ENCODE measurements at regions not wholly inside any gene's neighbourhood (a gene's known extent, or its start where the extent isn't known, plus 50 kb on each side); places are given as distances from the start of the nearest gene placed in this dataset.

DNA sequence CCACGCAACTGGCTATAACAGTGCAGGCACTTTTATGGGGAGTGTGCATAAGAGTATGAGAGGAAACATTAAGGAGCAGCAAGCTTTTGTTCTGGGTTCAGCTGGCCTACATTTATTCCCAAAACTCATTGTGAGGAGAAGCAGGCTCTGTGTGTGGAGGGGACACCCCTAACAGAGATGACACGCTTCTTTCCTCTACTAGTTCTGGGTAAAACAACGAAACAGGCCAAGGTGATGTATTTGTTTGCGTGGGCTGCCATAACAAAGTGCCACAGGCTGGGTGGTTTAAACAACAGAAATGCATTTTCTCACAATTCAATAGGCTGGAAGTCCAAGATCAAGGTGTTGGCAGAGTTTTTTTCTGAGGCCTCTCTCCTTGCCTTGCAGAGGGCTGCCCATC lies 488.6 kb downstream of the MID1IP1 start:
- Histone ChIP-seq H2BK5ac (ENCODE audit: insufficient read length, low read length) (no peak overlapping the region), H3K4ac (ENCODE audit: low read depth, low read length) (no peak overlapping the region), H3K4me1 (ENCODE audit: insufficient read depth, low read length) (no peaks in the 10 kb centered on the region), H3K23ac (ENCODE audit: insufficient read length, low read depth, low read length) (no peak overlapping the region), H3K27me3 (ENCODE audit: insufficient read depth, low read length) (no peaks in the 10 kb centered on the region), H3K56ac (ENCODE audit: insufficient read length, low read depth, low read length) (no peak overlapping the region), H4K91ac (ENCODE audit: insufficient read length, low read depth, low read length) (no peak overlapping the region), H3K4me2 (ENCODE audit: insufficient read depth, insufficient read length, low read length) (no peak overlapping the region), H2BK20ac (ENCODE audit: low read depth, low read length, poor library complexity, severe bottlenecking) (no peak overlapping the region), H3K79me1 (ENCODE audit: insufficient read depth, low read depth, low read length, poor library complexity, severe bottlenecking) (no peaks in the 10 kb centered on the region), H2BK15ac (ENCODE audit: low read depth, low read length) (no peak overlapping the region), H4K5ac (ENCODE audit: insufficient read length, low read depth, low read length) (no peak overlapping the region), H2AFZ (ENCODE audit: low read length) (no peak overlapping the region), H3K9ac (ENCODE audit: extremely low read depth, insufficient read length, low read length) (no peak overlapping the region), H2BK120ac (ENCODE audit: low read depth, low read length, poor library complexity, severe bottlenecking) (no peak overlapping the region), H3K79me2 (ENCODE audit: insufficient read depth, low read length) (no peaks in the 10 kb centered on the region), H4K8ac (replicated peaks; ENCODE audit: insufficient read length, low read depth, low read length) (no peak overlapping the region), H3K18ac (ENCODE audit: insufficient read length, low read depth, low read length) (no peak overlapping the region), H3K9me3 (ENCODE audit: control insufficient read depth, low read depth, low read length) (no peaks in the 10 kb centered on the region), H3K27ac (ENCODE audit: insufficient read length, low read depth, low read length) (no peak overlapping the region), H2AK5ac (ENCODE audit: insufficient read length, low read length) (no peak overlapping the region), H3K14ac (ENCODE audit: insufficient read depth, low read length) (no peak overlapping the region), H2BK12ac (ENCODE audit: insufficient read length, low read depth, low read length) (no peak overlapping the region), H3K23me2 (ENCODE audit: insufficient read length, low read depth, low read length, poor library complexity, severe bottlenecking) (no peaks in the 10 kb centered on the region), H4K20me1 (ENCODE audit: control insufficient read depth, insufficient read depth, insufficient read length) (no peaks in the 10 kb centered on the region), H3T11ph (ENCODE audit: low read length) (no peak overlapping the region)
- Mint-ChIP-seq H3K9me3 (peaks cover 78 to 79% of the 10 kb centered on the region in 2 experiments), H3K27ac (no peak overlapping the region), H3K27me3 (ENCODE audit: low read depth) (peaks cover 1% of the 10 kb centered on the region), H3K36me3 (ENCODE audit: insufficient read depth in 1 of 3, low read depth in 3 of 3) (peaks cover 0 to 2% (median 2%) of the 10 kb centered on the region in 3 experiments; a peak in 4 of 7 replicates), H3K4me1 (peaks cover 0 to 3% of the 10 kb centered on the region in 2 experiments; a peak in 1 of 4 replicates), H3K4me3 (no peak overlapping the region)
- WGBS (ENCODE audit: extremely low coverage, insufficient read length, low lambda C conversion rate), result no CpG with 5 or more reads among the region's 4 CpGs
- DNase-seq, result no peak
- TF ChIP-seq, protein P1, sequence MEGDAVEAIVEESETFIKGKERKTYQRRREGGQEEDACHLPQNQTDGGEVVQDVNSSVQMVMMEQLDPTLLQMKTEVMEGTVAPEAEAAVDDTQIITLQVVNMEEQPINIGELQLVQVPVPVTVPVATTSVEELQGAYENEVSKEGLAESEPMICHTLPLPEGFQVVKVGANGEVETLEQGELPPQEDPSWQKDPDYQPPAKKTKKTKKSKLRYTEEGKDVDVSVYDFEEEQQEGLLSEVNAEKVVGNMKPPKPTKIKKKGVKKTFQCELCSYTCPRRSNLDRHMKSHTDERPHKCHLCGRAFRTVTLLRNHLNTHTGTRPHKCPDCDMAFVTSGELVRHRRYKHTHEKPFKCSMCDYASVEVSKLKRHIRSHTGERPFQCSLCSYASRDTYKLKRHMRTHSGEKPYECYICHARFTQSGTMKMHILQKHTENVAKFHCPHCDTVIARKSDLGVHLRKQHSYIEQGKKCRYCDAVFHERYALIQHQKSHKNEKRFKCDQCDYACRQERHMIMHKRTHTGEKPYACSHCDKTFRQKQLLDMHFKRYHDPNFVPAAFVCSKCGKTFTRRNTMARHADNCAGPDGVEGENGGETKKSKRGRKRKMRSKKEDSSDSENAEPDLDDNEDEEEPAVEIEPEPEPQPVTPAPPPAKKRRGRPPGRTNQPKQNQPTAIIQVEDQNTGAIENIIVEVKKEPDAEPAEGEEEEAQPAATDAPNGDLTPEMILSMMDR (conservative IDR thresholded peaks at IDR 0.05), result no peak

Data from H9 (cell line).